GM19463 (cell line): ENCODE measurements at regions not wholly inside any gene's neighbourhood (a gene's known extent, or its start where the extent isn't known, plus 50 kb on each side); places are given as distances from the start of the nearest gene placed in this dataset.

Source experiments
- ATAC-seq: cut with Tn5 transposase; IDR thresholded peaks from one replicate; pipeline ENCODE4 v1.9.1; 2021; ENCODE audit warnings: mild to moderate bottlenecking, moderate library complexity; ENCODE audit not compliant: unreplicated experiment

DNA sequence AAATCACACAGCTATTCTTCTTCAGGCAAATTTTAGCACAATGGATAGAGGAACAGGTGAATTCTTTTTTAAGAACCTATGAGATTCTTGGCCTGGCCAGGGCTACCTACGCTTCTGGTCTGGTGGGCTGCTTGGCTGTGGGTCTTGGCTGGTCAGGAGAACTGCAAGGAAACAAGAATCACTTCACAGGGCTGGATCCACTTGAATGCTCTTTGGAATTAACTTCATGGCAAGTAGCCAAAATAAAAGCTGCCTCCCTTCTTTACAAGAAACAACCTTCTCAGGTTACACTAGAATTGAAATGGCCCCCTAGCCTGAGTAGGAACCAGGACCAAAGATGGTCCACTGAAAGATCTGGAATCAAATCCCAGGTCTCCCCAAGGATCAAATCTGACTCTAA, 519.1 kb downstream of the IQCM start:
- ATAC-seq, result no peak

GRCh38 chr4:149296084-149296483, 519.6 kb downstream of the IQCM start:
- ATAC-seq, result no peak

- no peak for ATAC-seq
These were observed 521.0 kb downstream of the IQCM start for GRCh38 chr4:149294601-149295000.

DNA sequence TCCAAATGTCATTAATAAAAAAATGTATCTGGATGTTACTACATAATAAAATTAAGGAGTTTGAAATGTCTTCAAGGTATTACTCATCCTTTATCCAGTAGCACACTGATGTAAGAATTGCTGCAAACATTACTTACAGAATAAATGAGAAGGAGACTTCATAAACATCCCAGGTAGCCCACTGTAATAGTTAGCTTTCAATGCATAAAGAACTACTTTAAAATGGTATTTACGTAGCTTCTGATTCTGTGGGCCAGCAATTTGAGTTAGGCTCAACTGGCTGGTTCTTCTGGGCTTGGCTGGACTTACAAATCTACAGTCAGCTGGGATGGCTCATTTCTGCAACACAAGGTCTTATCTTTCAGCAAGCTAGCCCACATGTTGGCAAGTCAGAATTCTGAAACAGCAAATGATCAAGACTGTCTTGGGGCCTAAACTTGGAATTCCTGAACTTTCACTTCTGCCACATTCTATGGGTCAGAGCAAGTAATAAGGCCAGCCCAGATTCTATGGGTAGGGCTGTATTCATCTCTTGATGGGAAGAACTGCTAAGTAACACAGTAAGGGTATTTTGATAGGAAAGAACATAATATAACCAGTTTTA, 522.5 kb downstream of the IQCM start:
- ATAC-seq, result no peak

GRCh38 chr4:149292425-149293007, 523.1 kb downstream of the IQCM start:
- ATAC-seq, result no peak

DNA sequence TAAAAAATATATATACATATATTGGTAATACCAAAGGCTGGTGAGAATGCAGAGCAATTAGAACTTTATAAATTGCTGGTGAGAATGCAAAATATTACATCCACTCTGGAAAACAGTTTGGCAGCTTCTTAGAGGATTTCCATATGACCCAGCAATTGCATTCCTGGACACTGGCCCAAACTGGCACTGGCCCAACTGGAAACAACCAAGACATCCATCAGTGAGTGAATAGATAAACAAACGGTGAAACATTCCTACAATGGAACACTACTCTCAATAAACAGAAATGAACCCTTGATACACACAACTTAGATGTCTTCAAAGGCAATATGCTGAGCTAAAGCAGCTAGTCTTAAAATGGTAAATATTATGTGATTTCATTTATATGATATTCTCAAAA, 524.2 kb downstream of the IQCM start:
- no peak for ATAC-seq

DNA sequence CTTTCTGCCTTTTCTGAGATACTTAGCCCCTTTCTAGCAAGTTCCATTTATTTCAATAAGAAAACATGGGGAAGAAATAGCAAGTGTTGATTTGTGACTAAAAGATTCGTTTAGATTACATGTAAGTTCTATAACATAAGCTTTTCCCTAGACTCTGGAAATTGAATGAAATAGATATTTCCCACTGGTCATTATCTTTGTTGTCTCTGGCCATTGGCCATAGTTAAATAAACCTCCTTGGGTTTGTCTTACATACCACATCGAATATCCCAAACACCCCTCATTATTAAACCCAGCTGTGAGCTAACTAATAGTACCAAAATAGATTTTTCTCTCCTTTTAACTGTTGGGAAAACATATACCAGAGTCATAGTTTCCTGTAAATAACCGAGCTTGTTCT, 534.8 kb downstream of the IQCM start:
- no peak for ATAC-seq

DNA sequence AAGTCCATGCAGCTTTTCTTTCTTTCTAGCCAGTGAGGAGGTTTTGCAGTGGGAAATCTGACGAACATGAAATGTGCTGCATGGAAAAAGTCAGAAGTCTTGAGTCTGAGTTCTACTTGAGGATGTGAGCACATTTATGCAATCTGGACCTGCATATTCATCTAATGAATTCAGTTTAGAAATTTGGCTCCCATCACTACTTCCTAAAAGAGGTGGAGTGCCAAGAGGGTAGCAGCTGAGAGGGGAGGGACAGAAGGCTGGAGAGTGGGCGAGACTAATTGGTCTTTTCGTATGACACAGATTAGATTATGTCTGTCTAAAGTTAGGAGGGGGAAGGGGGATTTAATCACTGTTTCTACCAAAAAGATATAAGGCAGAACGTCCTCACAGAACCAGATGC, 535.9 kb downstream of the IQCM start:
- ATAC-seq, result no peak

DNA sequence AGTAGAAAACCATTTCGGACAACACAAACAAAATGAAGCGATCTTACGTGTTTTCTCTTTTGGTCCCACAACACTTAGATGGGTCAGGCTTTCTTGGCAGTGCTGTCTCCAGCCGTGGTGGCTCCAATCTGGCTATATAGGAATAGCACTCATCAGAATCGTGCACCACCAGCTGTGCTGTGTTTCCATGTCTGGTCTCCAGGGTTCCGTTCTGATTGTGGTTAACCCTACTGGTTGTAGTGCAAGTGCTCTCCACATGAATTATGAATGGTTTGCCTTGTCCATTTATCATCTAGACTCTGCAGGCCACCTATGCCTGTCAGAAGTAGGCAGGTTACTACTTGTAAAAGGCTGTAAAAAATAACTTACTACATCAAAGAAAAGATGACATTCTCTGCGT, 536.3 kb downstream of the IQCM start:
- ATAC-seq, result no peak

GRCh38 chr4:149277705-149278104, 537.9 kb downstream of the IQCM start:
- no peak for ATAC-seq

- ATAC-seq, result no peak
These were observed 545.8 kb downstream of the IQCM start for GRCh38 chr4:149269835-149270234.

DNA sequence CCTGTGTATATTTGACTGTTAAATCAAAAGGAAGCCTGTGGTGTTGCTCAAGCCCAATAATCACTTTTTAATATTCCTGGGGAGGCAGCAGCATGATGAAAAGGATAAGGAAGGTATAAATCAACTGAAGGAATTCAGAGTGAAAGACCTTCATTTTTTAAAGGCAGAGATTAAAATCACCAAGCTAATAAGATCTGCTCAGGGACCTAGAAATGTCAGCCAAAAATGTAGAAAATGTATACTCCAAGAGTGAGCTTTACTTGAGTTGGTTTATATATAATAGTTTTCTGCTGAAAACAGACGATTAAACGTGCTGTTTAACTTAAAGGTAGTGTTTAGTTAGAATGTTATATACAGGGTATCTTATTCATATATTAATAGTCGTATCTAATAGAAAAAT, 549.3 kb downstream of the IQCM start:
- no peak for ATAC-seq

DNA sequence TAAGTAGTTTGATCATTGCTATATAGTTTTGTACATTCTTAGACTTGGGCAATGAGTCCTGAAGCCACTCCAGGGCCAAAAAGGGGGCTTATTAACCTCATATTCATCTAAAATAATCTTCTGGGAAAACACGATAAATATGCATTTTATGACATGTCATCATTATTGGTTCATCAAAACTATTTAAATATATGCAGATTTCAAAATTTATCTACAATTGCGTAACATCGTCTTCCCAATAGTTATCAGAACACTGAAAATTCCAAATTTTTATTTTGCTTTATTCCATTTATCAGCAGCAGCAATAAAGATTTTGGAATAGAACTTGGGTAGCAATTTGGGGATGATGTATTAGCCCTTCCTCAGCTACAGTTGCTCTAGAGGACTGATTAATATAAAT, 550.0 kb downstream of the IQCM start:
- no peak for ATAC-seq

- ATAC-seq, result peak; percentile 91
These were observed 551.4 kb downstream of the IQCM start for GRCh38 chr4:149264093-149264733.

- ATAC-seq, result no peak
These were observed 567.4 kb downstream of the IQCM start for GRCh38 chr4:149248191-149248764.

DNA sequence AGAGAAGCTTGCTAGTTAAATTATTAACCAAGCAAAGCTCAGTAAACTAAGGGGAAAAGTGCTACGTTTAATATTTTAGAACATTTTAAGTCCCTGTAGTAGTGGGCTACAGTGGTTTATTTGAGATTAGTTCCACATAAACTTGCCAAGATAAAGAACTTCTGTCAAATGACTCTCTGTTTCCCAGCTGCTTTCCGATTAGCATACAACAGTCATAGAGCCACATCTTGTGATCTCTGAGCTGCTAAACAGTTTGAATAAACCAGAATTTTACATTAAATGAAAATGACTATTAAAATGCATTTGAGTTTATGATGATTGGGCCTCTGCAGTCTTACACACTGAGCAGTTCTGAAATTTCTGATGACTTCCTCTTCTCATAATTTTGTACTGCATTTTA, 568.5 kb downstream of the IQCM start:
- ATAC-seq, result no peak

GRCh38 chr4:149245333-149245732, 570.3 kb downstream of the IQCM start:
- ATAC-seq, result no peak

- no peak for ATAC-seq
These were observed 577.5 kb downstream of the IQCM start for GRCh38 chr4:149238097-149238496.

- no peak for ATAC-seq
These were observed 580.8 kb downstream of the IQCM start for GRCh38 chr4:149234798-149235197.

GRCh38 chr4:149223659-149224058, 592.0 kb downstream of the IQCM start:
- no peak for ATAC-seq

- no peak for ATAC-seq
These were observed 597.0 kb downstream of the IQCM start for GRCh38 chr4:149218672-149219071.

GRCh38 chr4:149214301-149214700, 601.3 kb downstream of the IQCM start:
- no peak for ATAC-seq
